Heart left ventricle (tissue), 13 donors: ENCODE measurements at regions not wholly inside any gene's neighbourhood (a gene's known extent, or its start where the extent isn't known, plus 50 kb on each side); places are given as distances from the start of the nearest gene placed in this dataset.

Experiments
- POLR2A ChIP-seq, 2 donors: fragments of 450-650 bp; IDR thresholded peaks; one replicate each; pipeline ENCODE4 v1.6.1; 2017; ENCODE audit warnings: antibody characterized with exemption in 2 of 2, mild to moderate bottlenecking in 2 of 2, moderate library complexity in 2 of 2
- TF ChIP-seq, protein P1 (sequence below), 12 donors: fragments of 200-600 bp; sonication (generic) in 4 of 12; IDR thresholded peaks; one replicate each; pipeline versions ENCODE4 v1.5.0 to v1.8.0; 2018 to 2022; ENCODE audit warnings: antibody characterized with exemption in 12 of 12, mild to moderate bottlenecking in 5 of 12
- donor health status: ischemic (EF 13 %, LVEDD 7.1; RV severe dilation, severe dysfunction).
- donor health status: DM: no; HTN: yes; CAD: no.
- donor health status: DM: no; HTN: no; CAD: no.
- donor health status: ischemic (EF 25% LVEDD 6.9; RV normal size, moderate dysfunction).
- donor health status: ischemic (EF 25% LVEDD 5.7; RV mildly dilated, moderate dysfunction).
- donor health status: ischemic (EF 35%, LVEDD 5.7; RV mildly dilated, moderate dysfunction).
- donor health status: nonischemic (EF 11% LVEDD 7.7; RV severe dilation, severe dysfunction).
- donor health status: DM: yes; HTN: yes; CAD: no.
- donor health status: PGD.
- donor health status: ischemic (EF 29% LVEDD 5.4; RV normal size, mild dysfunction).
- donor health status: nonischemic (EF 23%, LVEDD 6.1; RV moderate dilation, normal function).

DNA sequence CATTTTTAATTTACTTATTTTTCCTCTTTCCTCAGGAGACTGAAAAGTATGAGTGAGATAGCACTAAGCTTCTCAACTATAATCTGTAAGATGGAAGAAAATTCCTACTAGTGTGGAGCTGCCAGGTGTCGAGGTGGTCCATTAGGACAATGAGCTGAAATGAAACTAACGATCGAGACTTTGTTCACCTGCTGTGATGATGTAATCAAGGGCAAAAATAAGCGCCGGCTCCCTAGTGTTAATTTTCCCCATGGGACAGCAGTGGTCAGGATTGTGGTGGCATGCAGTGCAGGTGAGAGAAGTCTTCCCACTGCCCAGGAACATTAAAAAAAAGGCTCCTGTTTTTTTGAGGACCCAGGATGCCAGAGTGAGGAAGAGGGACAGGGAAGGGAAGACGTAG is 859.1 kb upstream of the GCFC2 start:
- no peak for TF ChIP-seq POLR2A (IDR thresholded peaks at IDR 0.05)
- TF ChIP-seq, protein P1, sequence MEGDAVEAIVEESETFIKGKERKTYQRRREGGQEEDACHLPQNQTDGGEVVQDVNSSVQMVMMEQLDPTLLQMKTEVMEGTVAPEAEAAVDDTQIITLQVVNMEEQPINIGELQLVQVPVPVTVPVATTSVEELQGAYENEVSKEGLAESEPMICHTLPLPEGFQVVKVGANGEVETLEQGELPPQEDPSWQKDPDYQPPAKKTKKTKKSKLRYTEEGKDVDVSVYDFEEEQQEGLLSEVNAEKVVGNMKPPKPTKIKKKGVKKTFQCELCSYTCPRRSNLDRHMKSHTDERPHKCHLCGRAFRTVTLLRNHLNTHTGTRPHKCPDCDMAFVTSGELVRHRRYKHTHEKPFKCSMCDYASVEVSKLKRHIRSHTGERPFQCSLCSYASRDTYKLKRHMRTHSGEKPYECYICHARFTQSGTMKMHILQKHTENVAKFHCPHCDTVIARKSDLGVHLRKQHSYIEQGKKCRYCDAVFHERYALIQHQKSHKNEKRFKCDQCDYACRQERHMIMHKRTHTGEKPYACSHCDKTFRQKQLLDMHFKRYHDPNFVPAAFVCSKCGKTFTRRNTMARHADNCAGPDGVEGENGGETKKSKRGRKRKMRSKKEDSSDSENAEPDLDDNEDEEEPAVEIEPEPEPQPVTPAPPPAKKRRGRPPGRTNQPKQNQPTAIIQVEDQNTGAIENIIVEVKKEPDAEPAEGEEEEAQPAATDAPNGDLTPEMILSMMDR (IDR thresholded peaks at IDR 0.05) = no peak
